Transverse colon (tissue), 4 donors: ENCODE measurements at regions not wholly inside any gene's neighbourhood (a gene's known extent, or its start where the extent isn't known, plus 50 kb on each side); places are given as distances from the start of the nearest gene placed in this dataset.

Experiments
- DNase-seq: peaks from one replicate; pipeline ENCODE4 v3.0.0-alpha.2; 2019
- H3K27ac ChIP-seq, 4 donors: fragments of 200-600 bp; sonication (generic); 2 replicates each; pipeline ENCODE4 v1.5.1; 2016 to 2018; ENCODE audit warnings: inconsistent platforms in 4 of 4
- H3K27me3 ChIP-seq: fragments of 200-600 bp; sonication (generic); 2 replicates; pipeline ENCODE4 v1.5.1; 2017; ENCODE audit warnings: inconsistent platforms
- H3K36me3 ChIP-seq, 4 donors: fragments of 200-600 bp; sonication (generic); 2 replicates each; pipeline ENCODE4 v1.5.1; 2017 to 2019; ENCODE audit warnings: inconsistent platforms in 4 of 4
- H3K4me1 ChIP-seq, 4 donors: fragments of 200-600 bp; sonication (generic); 2 replicates each; pipeline ENCODE4 v1.5.1; 2017 to 2020; ENCODE audit warnings: inconsistent platforms in 4 of 4
- H3K4me3 ChIP-seq, 4 donors: fragments of 200-600 bp; sonication (generic); 1 replicate in 1 of 4; 2 replicates in 3 of 4; pipeline versions ENCODE4 v1.5.1 to v1.6.1; 2017 to 2019; ENCODE audit warnings: inconsistent platforms in 4 of 4
- H3K9me3 ChIP-seq, 2 donors: fragments of 200-600 bp; sonication (generic); 2 replicates each; pipeline ENCODE4 v1.5.1; 2017 to 2019; ENCODE audit warnings: inconsistent platforms in 2 of 2
- EP300 ChIP-seq: sonication (generic); formaldehyde crosslinking; IDR thresholded peaks from one replicate; pipeline ENCODE4 v1.6.1; 2017; ENCODE audit warnings: antibody characterized with exemption, low read depth
- POLR2A ChIP-seq: fragments of 450-650 bp; IDR thresholded peaks from one replicate; pipeline ENCODE4 v1.6.1; 2016; ENCODE audit warnings: antibody characterized with exemption, mild to moderate bottlenecking, moderate library complexity
- POLR2AphosphoS5 ChIP-seq, 3 donors: sonication (generic); formaldehyde crosslinking; IDR thresholded peaks; one replicate each; pipeline ENCODE4 v1.6.1; 2016; ENCODE audit warnings: antibody characterized with exemption in 3 of 3
- WGBS, 2 donors: methylation state at CpG; one replicate each; pipeline ENCODE4 v1.1.5; 2018; ENCODE audit warnings: low coverage in 1 of 2; 5-methylcytosine and 5-hydroxymethylcytosine counted together
- in situ Hi-C, 4 donors: fragments of 200-750 bp; cut with MboI; loops; one replicate each; pipeline versions ENCODE4 v1.15.0 to v1.15.1; 2017; ENCODE audit warnings: low sequenced_read_pairs in 3 of 4, low pct_ligation_motif_present in 1 of 4, low pct_unique_long_range_greater_than_20kb in 1 of 4
- intact Hi-C: fragments of 100-400 bp; cut with DNase I; formaldehyde crosslinking; loops from one replicate; pipeline ENCODE4 v1.15.1; 2023; ENCODE audit warnings: low total_unique reads
- TF ChIP-seq, protein P1 (sequence below), 5 experiments: fragments of 200-600 bp in 3 of 5; fragments of 450-650 bp in 2 of 5; sonication (generic) in 3 of 5; IDR thresholded peaks; 1 replicate in 2 of 5; 2 replicates in 3 of 5; pipeline ENCODE4 v1.5.1; 2016 to 2017; ENCODE audit warnings: antibody characterized with exemption in 5 of 5, inconsistent platforms in 3 of 5, mild to moderate bottlenecking in 2 of 5, moderate library complexity in 1 of 5

DNA sequence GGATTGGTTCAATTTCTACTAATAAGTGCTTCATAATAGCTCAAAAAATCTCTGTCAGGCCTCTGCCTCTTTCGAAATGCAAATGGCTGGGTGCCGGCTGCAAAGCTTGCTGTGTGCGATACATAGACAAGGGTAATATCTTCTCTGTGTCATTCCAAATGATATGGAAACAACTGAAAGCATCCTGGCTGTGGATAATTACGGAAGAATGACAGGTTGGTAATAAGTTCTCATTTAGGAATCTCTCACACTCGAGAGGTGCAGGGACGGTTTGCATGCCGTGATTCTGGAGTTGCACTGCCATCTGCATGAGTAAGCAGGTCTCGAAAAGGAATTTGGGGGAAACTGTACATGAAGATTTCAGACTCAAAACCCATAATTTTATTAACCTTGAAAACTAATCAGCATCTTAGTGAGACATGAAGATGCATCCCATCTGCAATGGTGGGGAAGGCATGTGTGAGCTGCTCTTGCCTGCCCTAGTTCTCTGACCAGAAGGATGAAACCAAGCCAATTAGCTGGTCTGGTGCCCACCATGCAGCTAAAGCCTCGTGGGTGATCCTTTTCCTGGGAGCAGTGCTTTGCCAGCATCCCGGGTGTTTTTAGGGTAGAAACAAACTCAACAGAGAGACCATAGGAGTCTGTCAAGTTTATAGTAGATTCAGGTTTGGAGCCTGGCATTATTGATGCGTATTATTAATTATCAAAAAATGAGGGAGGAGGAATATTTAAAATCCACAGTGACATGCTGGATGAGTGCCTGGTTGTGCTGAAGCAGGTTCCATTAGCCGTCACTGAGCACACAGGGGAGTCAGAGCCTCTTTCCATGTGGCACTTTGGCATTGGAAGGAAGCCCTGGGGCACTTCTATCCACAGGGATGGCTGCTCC lies 503.6 kb upstream of the MGMT start:
- Histone ChIP-seq H3K27ac (no peak overlapping the region), H3K4me3 (no peak overlapping the region), H3K27me3 (no peaks in the 10 kb centered on the region), H3K36me3 (no peaks in the 10 kb centered on the region), H3K4me1 (no peaks in the 10 kb centered on the region), H3K9me3 (no peaks in the 10 kb centered on the region)
- in situ Hi-C loops: no loop called here
- 74 to 76% methylated on average over 7 to 12 of the region's 12 CpGs for WGBS, 2 donors
- TF ChIP-seq, protein P1, sequence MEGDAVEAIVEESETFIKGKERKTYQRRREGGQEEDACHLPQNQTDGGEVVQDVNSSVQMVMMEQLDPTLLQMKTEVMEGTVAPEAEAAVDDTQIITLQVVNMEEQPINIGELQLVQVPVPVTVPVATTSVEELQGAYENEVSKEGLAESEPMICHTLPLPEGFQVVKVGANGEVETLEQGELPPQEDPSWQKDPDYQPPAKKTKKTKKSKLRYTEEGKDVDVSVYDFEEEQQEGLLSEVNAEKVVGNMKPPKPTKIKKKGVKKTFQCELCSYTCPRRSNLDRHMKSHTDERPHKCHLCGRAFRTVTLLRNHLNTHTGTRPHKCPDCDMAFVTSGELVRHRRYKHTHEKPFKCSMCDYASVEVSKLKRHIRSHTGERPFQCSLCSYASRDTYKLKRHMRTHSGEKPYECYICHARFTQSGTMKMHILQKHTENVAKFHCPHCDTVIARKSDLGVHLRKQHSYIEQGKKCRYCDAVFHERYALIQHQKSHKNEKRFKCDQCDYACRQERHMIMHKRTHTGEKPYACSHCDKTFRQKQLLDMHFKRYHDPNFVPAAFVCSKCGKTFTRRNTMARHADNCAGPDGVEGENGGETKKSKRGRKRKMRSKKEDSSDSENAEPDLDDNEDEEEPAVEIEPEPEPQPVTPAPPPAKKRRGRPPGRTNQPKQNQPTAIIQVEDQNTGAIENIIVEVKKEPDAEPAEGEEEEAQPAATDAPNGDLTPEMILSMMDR (IDR thresholded peaks at IDR 0.05): no peak
- TF ChIP-seq POLR2A: no peak
- TF ChIP-seq EP300: no peak
- no peak for TF ChIP-seq POLR2AphosphoS5 (IDR thresholded peaks at IDR 0.05)
- no peak for DNase-seq
- intact Hi-C loops: no loop called here

DNA sequence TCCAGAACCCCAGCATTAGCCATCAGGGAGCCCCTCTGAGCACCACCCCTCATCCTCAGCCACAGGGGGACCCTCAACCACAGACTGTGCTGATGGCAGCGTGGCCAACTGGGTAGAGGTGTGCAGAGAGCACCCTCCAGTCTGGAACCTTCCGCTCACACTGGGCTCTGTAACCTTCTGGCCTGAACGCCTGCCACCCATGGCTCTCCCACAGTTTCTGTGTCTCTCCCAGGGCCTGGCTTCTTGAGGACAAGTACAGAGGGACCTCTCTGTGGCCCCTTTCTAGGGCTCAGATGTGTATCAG lies 503.0 kb upstream of the MGMT start:
- no peak overlapping the region for H3K27ac ChIP-seq
- no peaks in the 10 kb centered on the region for H3K36me3 ChIP-seq
- H3K9me3 ChIP-seq: no peaks in the 10 kb centered on the region
- intact Hi-C loops: no loop called here
- WGBS, 2 donors: 67% methylated on average over 3 of the region's 3 CpGs; no CpG with 5 or more reads in 1 of the 2 donors
- no peak overlapping the region for H3K4me3 ChIP-seq
- TF ChIP-seq, protein P1 (IDR thresholded peaks at IDR 0.05): no peak
- TF ChIP-seq POLR2AphosphoS5 (IDR thresholded peaks at IDR 0.05) (no peak), EP300 (no peak), POLR2A (no peak)
- in situ Hi-C loops: no loop called here
- no peaks in the 10 kb centered on the region for H3K4me1 ChIP-seq
- DNase-seq: no peak
- no peaks in the 10 kb centered on the region for H3K27me3 ChIP-seq

DNA sequence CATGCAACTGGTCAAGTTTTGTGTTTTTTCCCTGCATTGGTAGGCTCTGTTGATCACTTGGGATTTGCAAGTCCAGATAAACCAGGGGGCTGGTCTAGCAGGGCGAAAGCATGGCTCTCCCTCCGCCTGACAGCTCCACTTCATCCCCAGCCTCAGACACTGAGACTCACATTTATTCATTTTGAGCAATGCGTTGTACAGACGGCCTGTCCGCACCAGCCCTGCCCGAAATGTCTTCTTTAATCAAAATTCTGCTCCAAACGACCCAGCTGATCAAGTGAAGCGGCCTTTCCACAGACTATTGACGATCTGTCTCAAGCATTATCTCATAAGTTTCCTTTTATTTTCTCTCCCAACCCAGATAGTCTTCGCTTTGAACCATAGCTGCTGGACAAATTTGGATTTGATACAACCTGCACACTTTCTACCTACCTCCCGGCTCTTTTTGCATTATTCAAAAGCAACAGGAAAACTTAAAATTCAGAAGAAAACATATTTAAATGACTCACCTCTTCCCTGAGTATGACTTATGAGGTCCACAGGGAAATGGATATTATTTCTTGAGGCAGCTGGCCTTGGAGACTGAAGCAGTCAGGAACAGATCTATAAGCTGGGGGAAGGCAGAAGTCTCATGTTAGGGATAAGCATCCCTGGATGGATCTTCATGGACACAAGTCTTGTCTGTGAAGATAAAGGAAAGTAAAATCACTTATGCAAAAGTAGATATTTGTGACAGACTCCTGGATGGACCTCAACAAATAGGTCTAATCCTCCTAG lies 498.9 kb upstream of the MGMT start:
- intact Hi-C loops (no loop called here), in situ Hi-C loops (no loop called here)
- H3K27me3 ChIP-seq: no peaks in the 10 kb centered on the region
- WGBS, 2 donors: 72 to 78% methylated on average over 5 to 11 of the region's 11 CpGs
- H3K9me3 ChIP-seq: no peaks in the 10 kb centered on the region
- H3K27ac ChIP-seq: no peak overlapping the region
- no peaks in the 10 kb centered on the region for H3K4me1 ChIP-seq
- no peak for DNase-seq
- no peaks in the 10 kb centered on the region for H3K36me3 ChIP-seq
- H3K4me3 ChIP-seq: no peak overlapping the region
- TF ChIP-seq POLR2A (no peak), POLR2AphosphoS5 (IDR thresholded peaks at IDR 0.05) (no peak), EP300 (no peak)
- TF ChIP-seq, protein P1 (IDR thresholded peaks at IDR 0.05): no peak

DNA sequence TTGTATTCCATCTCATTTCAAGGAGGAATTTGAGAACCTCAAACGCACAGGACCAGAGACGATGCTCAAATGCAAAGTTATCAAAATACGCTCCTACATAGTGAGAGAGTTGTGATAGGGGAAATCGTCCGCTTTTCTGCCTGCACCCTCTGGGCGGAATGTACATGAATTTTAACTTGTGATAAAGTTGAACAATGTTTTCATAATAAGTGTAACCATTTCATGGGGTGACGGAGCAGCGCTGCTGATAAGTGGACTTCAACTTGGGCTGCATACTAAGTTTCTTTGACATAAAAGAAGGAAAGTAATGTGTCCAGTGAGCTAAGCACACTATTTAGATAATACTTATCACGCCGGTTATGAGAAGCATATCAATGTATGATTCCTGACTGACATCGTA lies 497.5 kb upstream of the MGMT start:
- in situ Hi-C loops (no loop called here), intact Hi-C loops (no loop called here)
- Histone ChIP-seq H3K9me3 (no peaks in the 10 kb centered on the region), H3K36me3 (no peaks in the 10 kb centered on the region), H3K4me1 (no peaks in the 10 kb centered on the region), H3K27ac (no peak overlapping the region), H3K4me3 (no peak overlapping the region), H3K27me3 (no peaks in the 10 kb centered on the region)
- DNase-seq: no peak
- 86 to 89% methylated on average over 11 of the region's 11 CpGs for WGBS, 2 donors
- TF ChIP-seq, protein P1 (IDR thresholded peaks at IDR 0.05): no peak
- TF ChIP-seq POLR2A (no peak), POLR2AphosphoS5 (IDR thresholded peaks at IDR 0.05) (no peak), EP300 (no peak)
